EH (cell line): ENCODE measurements at regions not wholly inside any gene's neighbourhood (a gene's known extent, or its start where the extent isn't known, plus 50 kb on each side); places are given as distances from the start of the nearest gene placed in this dataset.
"Not testable (repeated sequence)": the region's sequence is repeated elsewhere in the genome, so short reads cannot be mapped to it uniquely, and the experiment has no call there.

Experiments
- DNase-seq: peaks from one replicate; pipeline ENCODE4 v3.0.0-alpha.2; 2015; ENCODE audit warnings: low read depth

- DNase-seq: no peak
These were observed 150.7 kb downstream of the BRD1 start for GRCh38 chr22:49676783-49677494.

- no peak for DNase-seq
These were observed 151.4 kb downstream of the BRD1 start for GRCh38 chr22:49676230-49676629.

- DNase-seq: no peak
These were observed 153.1 kb downstream of the BRD1 start for GRCh38 chr22:49674479-49675050.

- DNase-seq: no peak
These were observed 154.6 kb downstream of the BRD1 start for GRCh38 chr22:49673048-49673447.

- DNase-seq: no peak
These were observed 155.6 kb downstream of the BRD1 start for GRCh38 chr22:49672014-49672516.

- no peak for DNase-seq
These were observed 156.2 kb downstream of the BRD1 start for GRCh38 chr22:49671331-49672013.

GRCh38 chr22:49670456-49671330 lies 157.0 kb downstream of the BRD1 start:
- DNase-seq: no peak

- not testable (repeated sequence) for DNase-seq
These were observed 157.7 kb downstream of the BRD1 start for GRCh38 chr22:49669969-49670455.

GRCh38 chr22:49669427-49669968 lies 158.2 kb downstream of the BRD1 start:
- not testable (repeated sequence) for DNase-seq

GRCh38 chr22:49668402-49668801 lies 159.3 kb downstream of the BRD1 start:
- no peak for DNase-seq

- no peak for DNase-seq
These were observed 160.4 kb downstream of the BRD1 start for GRCh38 chr22:49667236-49667635.

GRCh38 chr22:49666146-49666809 lies 161.4 kb downstream of the BRD1 start:
- DNase-seq: no peak

GRCh38 chr22:49664891-49665290 lies 162.8 kb downstream of the BRD1 start:
- no peak for DNase-seq

GRCh38 chr22:49664371-49664881 lies 163.2 kb downstream of the BRD1 start:
- no peak for DNase-seq

GRCh38 chr22:49663823-49664222 lies 163.8 kb downstream of the BRD1 start:
- DNase-seq: no peak

- no peak for DNase-seq
These were observed 164.4 kb downstream of the BRD1 start for GRCh38 chr22:49663311-49663711.

GRCh38 chr22:49662681-49663080 lies 165.0 kb downstream of the BRD1 start:
- DNase-seq: no peak

GRCh38 chr22:49660794-49661781 lies 166.6 kb downstream of the BRD1 start:
- no peak for DNase-seq

GRCh38 chr22:49660321-49660720 lies 167.4 kb downstream of the BRD1 start:
- no peak for DNase-seq

GRCh38 chr22:49659924-49660315 lies 167.8 kb downstream of the BRD1 start:
- no peak for DNase-seq
